ENCODE measurements at regions not wholly inside any gene's neighbourhood (a gene's known extent, or its start where the extent isn't known, plus 50 kb on each side); places are given as distances from the start of the nearest gene placed in this dataset.

GRCh38 chr15:96031426-96032110 is 298.9 kb upstream of the NR2F2 start:
- TF ChIP-seq CTCF (IDR thresholded peaks at IDR 0.05) (no peak), POLR2A (IDR thresholded peaks at IDR 0.05) (no peak)

All from uterus (tissue), 2 donors.